ENCODE measurements at regions not wholly inside any gene's neighbourhood (a gene's known extent, or its start where the extent isn't known, plus 50 kb on each side); places are given as distances from the start of the nearest gene placed in this dataset.

DNA sequence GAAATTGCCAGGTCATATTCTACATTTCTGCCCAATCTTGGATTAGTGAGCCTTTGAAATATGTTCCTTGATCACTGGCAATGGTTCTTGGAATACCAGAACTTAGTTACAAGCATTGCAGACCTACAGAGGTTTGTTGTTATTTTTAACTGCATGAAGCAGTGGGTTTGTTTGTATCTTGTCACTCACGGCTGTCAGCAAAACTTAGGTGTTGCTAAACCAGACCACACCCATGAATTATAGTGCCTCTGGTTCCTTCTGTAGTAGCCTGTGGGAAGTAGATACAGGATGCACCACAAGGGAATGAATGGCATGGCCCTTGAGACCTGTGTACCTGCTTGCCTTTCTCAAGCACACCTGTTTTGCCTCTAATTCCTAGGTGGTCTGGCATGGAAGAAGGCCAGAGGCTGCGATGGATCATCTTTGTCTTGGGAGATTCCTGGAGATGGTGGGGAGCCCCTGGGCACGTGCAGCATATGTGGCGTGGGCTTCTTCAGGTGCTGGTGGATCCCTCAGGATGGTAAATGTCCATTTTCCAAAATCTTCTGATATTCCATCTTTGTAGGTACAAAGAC lies 138.8 kb downstream of the SNRPN start:
- TF ChIP-seq CTCF (IDR thresholded peaks at IDR 0.05) (no peak), POLR2A (IDR thresholded peaks at IDR 0.05) (no peak)

Data from right lobe of liver (tissue), 4 donors.